SK-N-MC (cell line): ENCODE measurements at regions not wholly inside any gene's neighbourhood (a gene's known extent, or its start where the extent isn't known, plus 50 kb on each side); places are given as distances from the start of the nearest gene placed in this dataset.

Experiments used
- EZH2 ChIP-seq: fragments of 200-600 bp; sonication (generic); IDR thresholded peaks from one replicate; pipeline ENCODE4 v1.6.1; 2017; ENCODE audit warnings: antibody characterized with exemption
- POLR2AphosphoS5 ChIP-seq: IDR thresholded peaks from 2 replicates; pipeline ENCODE4 v1.6.1; 2012; ENCODE audit warnings: mild to moderate bottlenecking, low read depth, low read length, borderline replicate concordance

DNA sequence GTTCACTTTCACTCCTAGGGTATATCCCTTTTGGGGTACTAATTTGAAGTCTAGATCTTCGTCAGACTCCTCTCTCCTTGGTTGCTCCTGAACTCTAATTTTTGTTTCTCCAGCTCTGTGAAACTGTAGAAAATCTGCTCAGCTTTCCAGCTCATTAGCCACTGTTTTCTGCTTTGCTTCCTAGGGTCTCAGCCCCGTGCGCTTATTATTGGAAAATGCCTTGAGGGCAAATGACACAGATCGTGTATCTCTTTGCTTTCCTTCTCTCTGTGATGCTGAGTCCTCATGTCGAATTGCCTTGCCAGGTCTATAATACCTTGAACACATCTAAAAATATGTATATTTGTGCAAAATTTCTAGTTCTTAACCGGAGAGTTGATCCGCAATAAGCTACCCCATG lies 731.1 kb downstream of the EDEM1 start:
- TF ChIP-seq POLR2AphosphoS5 (no peak), EZH2 (no peak)
